Head of caudate nucleus (tissue), 42 donors: ENCODE measurements at regions not wholly inside any gene's neighbourhood (a gene's known extent, or its start where the extent isn't known, plus 50 kb on each side); places are given as distances from the start of the nearest gene placed in this dataset.

ENCODE experiments used
- DNase-seq, 42 donors: peaks; one replicate each; pipeline versions ENCODE4 v3.0.0 to v3.0.0-alpha.2; 2020 to 2021; ENCODE audit warnings: mixed read lengths in 7 of 42
- intact Hi-C: fragments of 100-400 bp; cut with DNase I; formaldehyde crosslinking; loops from one replicate; pipeline ENCODE4 v1.15.0; 2022

DNA sequence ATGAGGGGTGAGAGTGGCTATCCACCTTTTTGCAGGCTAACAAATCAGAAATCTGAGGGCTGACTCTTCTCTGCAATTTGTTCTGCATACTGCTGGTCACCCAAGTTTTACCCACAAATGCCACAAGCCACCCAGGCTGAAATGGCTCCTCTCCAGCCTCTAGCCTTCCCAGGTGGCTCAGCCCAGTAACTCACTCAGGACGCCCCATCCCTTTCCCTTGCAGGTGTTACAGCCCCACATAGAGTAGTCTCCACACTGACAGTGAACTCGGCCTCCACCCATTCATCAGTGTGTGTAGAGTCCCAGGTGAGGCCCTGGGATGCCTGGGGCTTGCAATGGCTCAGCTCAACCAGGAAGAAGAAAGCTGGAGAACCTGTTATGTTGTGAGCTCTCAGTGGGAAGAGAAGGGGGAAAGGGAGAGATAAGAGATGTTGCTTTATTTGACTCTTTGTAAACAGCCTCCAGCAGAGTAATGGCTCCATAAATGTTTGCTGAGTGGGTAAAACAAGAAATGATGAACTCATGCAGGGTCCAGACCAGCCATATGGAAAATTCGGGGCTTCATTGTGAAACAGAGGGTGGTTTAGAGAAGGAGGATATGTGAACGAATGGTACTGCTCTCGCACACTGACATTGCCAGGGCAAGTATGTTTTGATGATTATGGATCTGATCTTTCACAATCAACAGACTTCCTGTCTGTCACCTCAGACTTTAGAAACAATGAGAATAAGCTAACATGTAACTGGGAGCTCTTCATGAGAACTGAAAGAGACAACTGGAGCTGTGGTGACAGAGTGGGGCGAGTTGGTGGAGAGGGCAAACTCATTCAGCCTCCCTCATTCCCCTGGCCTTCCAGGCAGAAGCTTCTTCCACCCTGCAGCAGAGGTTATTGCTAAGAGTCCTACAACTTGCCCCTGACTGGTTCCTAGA is 74.2 kb upstream of the RFC3 start:
- DNase-seq = no peak
- intact Hi-C loops = no loop called here

GRCh38 chr13:33744589-33745369 is 73.2 kb upstream of the RFC3 start:
- DNase-seq = no peak
- intact Hi-C loops = no loop called here

- no peak for DNase-seq
- intact Hi-C loops = no loop called here
These were observed 72.3 kb upstream of the RFC3 start for GRCh38 chr13:33745370-33746324.

GRCh38 chr13:33746867-33747266 is 71.1 kb upstream of the RFC3 start:
- intact Hi-C loops = no loop called here
- DNase-seq = no peak

- intact Hi-C loops = no loop called here
These were observed 66.8 kb upstream of the RFC3 start for GRCh38 chr13:33751151-33751550.

GRCh38 chr13:33752094-33752493 is 65.9 kb upstream of the RFC3 start:
- no peak for DNase-seq
- intact Hi-C loops = no loop called here

More at GRCh38 chr13:33751151-33751550, 66.8 kb upstream of the RFC3 start:
- no peak for DNase-seq

DNA sequence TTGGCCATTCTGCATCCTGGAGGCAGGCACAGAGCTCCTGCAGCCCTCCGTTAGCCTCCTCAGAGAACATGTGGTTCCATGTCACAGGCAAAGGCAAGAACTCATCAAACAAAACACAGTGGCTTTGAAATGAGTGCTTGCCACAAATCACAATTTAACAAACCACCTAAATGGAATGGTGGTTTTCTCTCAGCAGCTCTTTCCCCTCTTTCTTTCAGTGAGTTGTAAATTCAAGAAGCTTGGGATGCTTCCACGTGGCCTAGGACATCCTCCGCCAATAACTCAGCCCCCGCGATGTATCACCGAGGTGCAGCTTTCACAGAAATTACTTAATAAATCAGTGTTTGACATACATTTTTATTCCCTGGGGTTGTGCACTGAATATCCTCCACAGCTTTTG is 65.4 kb upstream of the RFC3 start:
- DNase-seq = peak; percentile 21 to 86 (median 60)
- intact Hi-C loops = no loop called here

DNA sequence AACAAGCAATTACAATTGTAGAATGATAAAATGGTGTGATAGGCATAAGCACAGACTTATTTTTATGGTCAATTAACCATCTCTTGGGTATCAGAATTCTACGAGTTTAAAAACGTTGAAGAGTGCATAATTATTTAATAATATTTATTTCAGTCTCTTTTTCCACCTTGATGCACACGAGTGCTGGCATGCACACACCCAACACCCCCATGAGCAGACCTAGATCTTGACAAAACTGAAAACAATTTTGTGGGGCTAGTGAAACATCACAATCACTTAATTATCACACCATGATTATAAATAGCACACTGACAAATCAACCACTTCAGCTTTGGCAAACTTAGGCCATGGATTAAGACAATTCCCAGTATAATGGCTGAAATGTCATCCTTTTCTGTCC is 61.0 kb upstream of the RFC3 start:
- intact Hi-C loops = no loop called here
- DNase-seq = no peak

DNA sequence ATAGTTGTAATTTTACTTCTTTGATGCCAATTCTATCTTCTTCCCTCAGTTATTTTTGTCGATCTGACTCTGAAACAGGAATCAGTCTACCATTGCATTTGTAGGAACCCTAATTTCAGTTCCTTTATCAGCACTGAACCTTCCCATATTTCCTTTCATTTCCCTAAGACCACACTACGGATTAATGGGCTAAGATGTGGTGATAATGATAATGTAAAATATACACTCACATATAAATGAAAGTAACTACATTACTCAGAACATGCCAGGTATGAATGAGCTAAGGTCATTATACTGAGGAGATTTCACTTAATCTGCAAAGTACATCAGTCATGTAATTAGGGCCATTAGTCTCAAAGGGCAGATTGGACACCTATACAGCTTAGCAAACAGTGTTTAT is 60.2 kb upstream of the RFC3 start:
- DNase-seq = no peak
- intact Hi-C loops = no loop called here

DNA sequence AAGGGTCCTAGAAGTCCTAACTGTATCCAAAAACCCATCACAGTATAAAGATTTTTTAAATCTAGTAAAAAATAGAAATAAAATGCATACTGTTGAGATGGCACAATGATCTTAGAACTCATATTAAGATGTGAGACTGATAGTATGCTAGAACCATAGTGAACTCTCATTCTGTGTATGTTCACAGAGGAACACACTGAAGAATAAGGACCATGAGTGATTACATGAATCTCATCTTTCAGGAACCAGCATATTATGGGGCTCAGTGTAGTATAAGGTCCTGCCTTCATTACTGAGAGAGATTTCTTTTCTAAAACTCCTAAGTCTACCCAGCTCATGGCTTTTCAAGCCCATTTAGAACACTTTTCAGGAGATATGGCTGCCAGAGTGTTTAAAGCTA is 59.8 kb upstream of the RFC3 start:
- DNase-seq = no peak
- intact Hi-C loops = no loop called here

DNA sequence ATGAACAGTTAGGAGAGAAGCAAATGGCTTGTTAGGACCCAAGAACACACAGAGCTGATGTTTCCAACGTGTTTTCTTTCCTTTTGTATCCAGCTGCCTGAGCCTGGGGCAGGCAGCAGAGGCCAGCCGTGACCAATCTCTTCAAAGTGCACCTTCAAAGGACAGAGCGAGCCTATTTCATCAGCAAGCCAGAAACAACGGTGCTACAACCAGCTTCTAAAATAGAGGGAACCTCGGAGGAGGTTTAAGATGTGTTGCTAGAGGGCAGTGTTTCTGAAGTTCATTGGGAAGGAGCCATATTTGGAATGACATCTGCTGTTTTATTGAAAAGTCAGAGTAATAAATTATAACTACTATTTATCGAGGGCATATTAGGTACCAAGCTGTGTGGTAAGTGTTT is 56.2 kb upstream of the RFC3 start:
- intact Hi-C loops = no loop called here
- DNase-seq = no peak

GRCh38 chr13:33763021-33763420 is 54.9 kb upstream of the RFC3 start:
- intact Hi-C loops = no loop called here
- no peak for DNase-seq

GRCh38 chr13:33764716-33765115 is 53.2 kb upstream of the RFC3 start:
- intact Hi-C loops = no loop called here

GRCh38 chr13:33766329-33767123 is 51.4 kb upstream of the RFC3 start:
- no peak for DNase-seq
- intact Hi-C loops = no loop called here

More at GRCh38 chr13:33764716-33765115, 53.2 kb upstream of the RFC3 start:
- no peak for DNase-seq

DNA sequence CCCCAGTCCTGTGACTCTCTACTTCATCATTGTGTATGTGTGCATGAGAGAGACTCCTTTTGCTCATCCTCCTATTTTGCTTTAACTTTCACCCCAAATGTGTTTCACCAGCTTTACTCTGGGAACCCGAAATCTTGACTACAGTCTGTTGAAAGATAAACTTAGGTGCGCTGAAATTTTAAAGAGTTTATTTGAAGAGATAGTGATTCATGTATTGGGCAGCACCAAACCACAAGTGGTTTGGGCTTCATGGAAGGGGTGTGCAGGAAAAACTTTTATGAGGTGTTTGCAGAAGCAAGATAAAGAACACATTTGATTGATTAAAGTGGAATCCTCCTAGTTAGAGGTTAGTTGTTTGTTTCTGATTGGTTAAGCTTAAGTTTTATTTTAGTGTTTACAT is 50.8 kb upstream of the RFC3 start:
- intact Hi-C loops = no loop called here
- no peak for DNase-seq
